Spleen (tissue), 11 donors: ENCODE measurements at regions not wholly inside any gene's neighbourhood (a gene's known extent, or its start where the extent isn't known, plus 50 kb on each side); places are given as distances from the start of the nearest gene placed in this dataset.

Experiments used
- DNase-seq: peaks from one replicate; pipeline ENCODE4 v3.0.0-alpha.2; 2020
- H3K27ac ChIP-seq, 8 donors: fragments of 200-600 bp; sonication (generic) in 7 of 8; 1 replicate in 4 of 8; 2 replicates in 4 of 8; pipeline versions ENCODE4 v1.5.0 to v1.8.0; 2016 to 2021; ENCODE audit warnings: inconsistent platforms in 4 of 8, mild to moderate bottlenecking in 4 of 8, moderate library complexity in 1 of 8
- H3K27me3 ChIP-seq, 7 donors: fragments of 200-600 bp; sonication (generic) in 6 of 7; replicated peaks in 1 of 7; 1 replicate in 4 of 7; 2 replicates in 3 of 7; pipeline versions ENCODE4 v1.5.0 to v1.8.0; 2016 to 2021; ENCODE audit warnings: inconsistent platforms in 3 of 7, mild to moderate bottlenecking in 1 of 7
- H3K36me3 ChIP-seq, 6 donors: fragments of 200-600 bp; sonication (generic) in 5 of 6; 1 replicate in 4 of 6; 2 replicates in 2 of 6; pipeline versions ENCODE4 v1.5.0 to v1.8.0; 2016 to 2021; ENCODE audit warnings: inconsistent platforms in 2 of 6
- H3K4me1 ChIP-seq, 6 donors: fragments of 200-600 bp; sonication (generic) in 5 of 6; 1 replicate in 3 of 6; 2 replicates in 3 of 6; pipeline versions ENCODE4 v1.5.0 to v1.8.0; 2016 to 2021; ENCODE audit warnings: inconsistent platforms in 3 of 6
- H3K4me3 ChIP-seq, 8 donors: fragments of 200-600 bp; sonication (generic) in 7 of 8; 1 replicate in 4 of 8; 2 replicates in 4 of 8; pipeline versions ENCODE4 v1.5.0 to v1.8.0; 2016 to 2021; ENCODE audit warnings: inconsistent platforms in 4 of 8, mild to moderate bottlenecking in 4 of 8, moderate library complexity in 2 of 8
- H3K9me3 ChIP-seq, 8 donors: fragments of 200-600 bp; sonication (generic) in 7 of 8; 1 replicate in 4 of 8; 2 replicates in 4 of 8; pipeline versions ENCODE4 v1.5.0 to v1.8.0; 2016 to 2021; ENCODE audit warnings: inconsistent platforms in 4 of 8
- CTCF ChIP-seq, 11 experiments: fragments of 200-600 bp in 7 of 11; fragments of 450-650 bp in 4 of 11; sonication (generic) in 4 of 11; IDR thresholded peaks in 8 of 11; conservative IDR thresholded peaks in 3 of 11; 1 replicate in 7 of 11; 2 replicates in 4 of 11; pipeline versions ENCODE4 v1.4.0 to v1.8.0; 2016 to 2021; ENCODE audit warnings: antibody characterized with exemption in 11 of 11, inconsistent platforms in 4 of 11, mild to moderate bottlenecking in 1 of 11
- POLR2A ChIP-seq, 3 donors: fragments of 450-650 bp; IDR thresholded peaks; one replicate each; pipeline ENCODE4 v1.5.1; 2017; ENCODE audit warnings: antibody characterized with exemption in 3 of 3, mild to moderate bottlenecking in 1 of 3
- POLR2AphosphoS5 ChIP-seq, 3 donors: sonication (generic); formaldehyde crosslinking; IDR thresholded peaks; one replicate each; pipeline ENCODE4 v1.5.1; 2017; ENCODE audit warnings: antibody characterized with exemption in 3 of 3
- WGBS, 5 donors: extraction: QIAGEN DNeasy Blood & Tissue Kit in 3 of 5; methylation state at CpG; one replicate each; pipeline versions ENCODE4 v1.1.5 to v1.1.7; 2013 to 2018; 5-methylcytosine and 5-hydroxymethylcytosine counted together
- intact Hi-C: fragments of 100-400 bp; cut with DNase I; formaldehyde crosslinking; loops from one replicate; pipeline ENCODE4 v1.15.0; 2023; ENCODE audit warnings: low total_unique reads
- donor health status: healthy with polysubstance abuse.
- donor health status: DM: no; HTN: no; CAD: no; lungs with moderate emphysema.
- donor health status: DM: no; HTN: no; CAD: no.
- donor health status: Bipolar disorder and iron deficiency.
- donor health status: healthy.
- donor health status: DM: no; HTN: no; CAD: no.
- donor health status: DM: yes; HTN: yes; CAD: no.

DNA sequence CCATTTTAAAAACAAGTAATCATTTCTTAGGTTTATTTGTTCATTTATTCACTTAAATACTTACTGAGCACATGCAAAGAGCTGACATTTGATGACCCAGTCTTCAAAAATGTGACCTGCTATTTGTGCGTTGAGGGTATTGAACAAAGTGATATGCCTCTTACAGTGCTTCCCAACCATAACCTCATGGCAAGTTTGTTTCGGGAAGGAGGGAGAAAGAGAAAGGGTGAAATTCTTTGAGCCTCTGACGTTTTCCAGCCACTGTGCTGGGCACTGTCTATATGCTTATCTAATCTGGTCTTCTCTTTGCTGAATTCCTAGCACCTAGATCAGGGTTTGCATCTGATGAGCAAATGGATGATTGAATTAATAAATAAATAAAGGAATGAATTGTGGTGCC is 479.1 kb downstream of the HAPSTR1 start:
- Histone ChIP-seq H3K9me3 (no peaks in the 10 kb centered on the region), H3K27me3 (no peaks in the 10 kb centered on the region), H3K36me3 (no peaks in the 10 kb centered on the region), H3K4me3 (no peak overlapping the region), H3K4me1 (no peaks in the 10 kb centered on the region), H3K27ac (no peak overlapping the region)
- no peak for DNase-seq
- intact Hi-C loops: no loop called here
- TF ChIP-seq POLR2A (IDR thresholded peaks at IDR 0.05): no peak
- TF ChIP-seq CTCF (IDR thresholded peaks at IDR 0.05 in 8 of 11, conservative IDR thresholded peaks at IDR 0.05 in 3 of 11): no peak
- TF ChIP-seq POLR2AphosphoS5 (IDR thresholded peaks at IDR 0.05): no peak
- WGBS, 5 donors: 59 to 71% (median 66%) methylated on average over 3 of the region's 3 CpGs

GRCh38 chr16:9578459-9578858 is 487.0 kb downstream of the HAPSTR1 start:
- Histone ChIP-seq H3K9me3 (peaks cover 0 to 15% (median 0%) of the 10 kb centered on the region in 8 donors), H3K27me3 (no peaks in the 10 kb centered on the region), H3K4me3 (no peak overlapping the region), H3K4me1 (no peaks in the 10 kb centered on the region), H3K27ac (no peak overlapping the region), H3K36me3 (no peaks in the 10 kb centered on the region)
- no peak for DNase-seq
- WGBS, 5 donors: 69 to 81% (median 76%) methylated on average over 7 of the region's 7 CpGs
- intact Hi-C loops: no loop called here
- TF ChIP-seq POLR2AphosphoS5 (IDR thresholded peaks at IDR 0.05) (no peak), POLR2A (IDR thresholded peaks at IDR 0.05) (no peak), CTCF (IDR thresholded peaks at IDR 0.05 in 8 of 11, conservative IDR thresholded peaks at IDR 0.05 in 3 of 11) (no peak)

DNA sequence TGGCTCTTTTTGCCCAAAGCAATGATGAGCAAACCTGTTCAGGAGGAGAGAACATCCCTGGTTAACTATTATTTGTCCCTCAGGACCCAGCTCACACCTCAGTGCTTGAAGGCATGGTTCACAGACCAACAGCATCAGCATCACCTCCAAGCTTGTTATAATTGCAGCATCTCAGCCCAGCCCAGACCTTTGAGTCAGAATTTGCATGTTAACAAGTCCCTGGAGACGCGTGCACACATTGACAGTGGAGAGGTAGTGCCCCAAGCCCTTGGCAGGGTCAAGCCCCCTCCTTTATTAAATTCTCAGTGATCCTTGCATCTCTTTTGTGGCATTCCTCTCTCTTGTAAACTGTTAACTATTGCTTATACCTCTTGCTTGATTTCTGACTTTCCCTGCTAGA is 488.6 kb downstream of the HAPSTR1 start:
- no peaks in the 10 kb centered on the region for H3K36me3 ChIP-seq
- H3K27me3 ChIP-seq: no peaks in the 10 kb centered on the region
- H3K9me3 ChIP-seq: peaks cover 0 to 15% (median 0%) of the 10 kb centered on the region in 8 donors
- intact Hi-C loops: no loop called here
- 69 to 90% (median 83%) methylated on average over 2 of the region's 2 CpGs for WGBS, 5 donors
- TF ChIP-seq CTCF (IDR thresholded peaks at IDR 0.05 in 8 of 11, conservative IDR thresholded peaks at IDR 0.05 in 3 of 11) (no peak), POLR2A (IDR thresholded peaks at IDR 0.05) (no peak), POLR2AphosphoS5 (IDR thresholded peaks at IDR 0.05) (no peak)
- H3K27ac ChIP-seq: no peak overlapping the region
- no peak for DNase-seq
- H3K4me3 ChIP-seq: no peak overlapping the region
- no peaks in the 10 kb centered on the region for H3K4me1 ChIP-seq

GRCh38 chr16:9593440-9593839 is 502.0 kb downstream of the HAPSTR1 start:
- no peaks in the 10 kb centered on the region for H3K4me1 ChIP-seq

More at GRCh38 chr16:9593440-9593839, 502.0 kb downstream of the HAPSTR1 start:
- no peaks in the 10 kb centered on the region for H3K36me3 ChIP-seq
- intact Hi-C loops: no loop called here
- H3K27me3 ChIP-seq: peaks cover 0 to 9% (median 0%) of the 10 kb centered on the region in 7 donors
- no peak overlapping the region for H3K4me3 ChIP-seq
- H3K27ac ChIP-seq: no peak overlapping the region
- TF ChIP-seq POLR2AphosphoS5 (IDR thresholded peaks at IDR 0.05) (no peak), CTCF (IDR thresholded peaks at IDR 0.05 in 8 of 11, conservative IDR thresholded peaks at IDR 0.05 in 3 of 11) (no peak), POLR2A (IDR thresholded peaks at IDR 0.05) (no peak)
- DNase-seq: no peak
- no peaks in the 10 kb centered on the region for H3K9me3 ChIP-seq
- 36 to 67% (median 46%) methylated on average over 1 of the region's 1 CpG for WGBS, 5 donors
